ENCODE measurements at regions not wholly inside any gene's neighbourhood (a gene's known extent, or its start where the extent isn't known, plus 50 kb on each side); places are given as distances from the start of the nearest gene placed in this dataset.
A peak's percentile ranks its signal among the peaks of the same experiment; 100 is the strongest.

DNA sequence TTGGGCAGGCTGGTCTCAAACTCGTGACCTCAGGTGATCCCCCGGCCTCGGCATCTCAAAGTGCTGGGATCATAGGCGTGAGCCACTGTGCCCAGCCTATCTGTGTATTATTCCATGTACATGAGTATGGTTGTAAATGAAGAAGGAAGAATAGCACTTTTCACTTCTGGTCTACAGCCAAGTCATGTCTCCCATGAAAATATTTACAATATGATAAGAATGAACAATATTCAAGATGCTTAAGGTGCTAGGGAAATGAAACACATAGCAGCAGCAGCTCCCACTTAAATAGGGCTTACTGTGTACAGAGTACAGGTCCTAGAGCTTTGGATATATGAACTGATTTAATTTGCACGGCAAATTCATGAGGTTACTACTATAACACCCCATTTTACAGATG, 70.3 kb upstream of the COL5A2 start:
- TF ChIP-seq, protein P1, sequence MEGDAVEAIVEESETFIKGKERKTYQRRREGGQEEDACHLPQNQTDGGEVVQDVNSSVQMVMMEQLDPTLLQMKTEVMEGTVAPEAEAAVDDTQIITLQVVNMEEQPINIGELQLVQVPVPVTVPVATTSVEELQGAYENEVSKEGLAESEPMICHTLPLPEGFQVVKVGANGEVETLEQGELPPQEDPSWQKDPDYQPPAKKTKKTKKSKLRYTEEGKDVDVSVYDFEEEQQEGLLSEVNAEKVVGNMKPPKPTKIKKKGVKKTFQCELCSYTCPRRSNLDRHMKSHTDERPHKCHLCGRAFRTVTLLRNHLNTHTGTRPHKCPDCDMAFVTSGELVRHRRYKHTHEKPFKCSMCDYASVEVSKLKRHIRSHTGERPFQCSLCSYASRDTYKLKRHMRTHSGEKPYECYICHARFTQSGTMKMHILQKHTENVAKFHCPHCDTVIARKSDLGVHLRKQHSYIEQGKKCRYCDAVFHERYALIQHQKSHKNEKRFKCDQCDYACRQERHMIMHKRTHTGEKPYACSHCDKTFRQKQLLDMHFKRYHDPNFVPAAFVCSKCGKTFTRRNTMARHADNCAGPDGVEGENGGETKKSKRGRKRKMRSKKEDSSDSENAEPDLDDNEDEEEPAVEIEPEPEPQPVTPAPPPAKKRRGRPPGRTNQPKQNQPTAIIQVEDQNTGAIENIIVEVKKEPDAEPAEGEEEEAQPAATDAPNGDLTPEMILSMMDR (IDR thresholded peaks at IDR 0.05; ENCODE audit: poor library complexity, severe bottlenecking): no peak
- Histone ChIP-seq H3K4me1 (ENCODE audit: insufficient read depth, poor library complexity, severe bottlenecking) (peaks cover 17% of the 10 kb centered on the region), H3K27ac (ENCODE audit: poor library complexity, severe bottlenecking) (no peak overlapping the region), H3K4me3 (ENCODE audit: severe bottlenecking) (no peak overlapping the region), H3K36me3 (ENCODE audit: low read depth) (no peaks in the 10 kb centered on the region), H3K27me3 (ENCODE audit: insufficient read depth, poor library complexity, severe bottlenecking) (no peaks in the 10 kb centered on the region), H3K9me3 (ENCODE audit: severe bottlenecking) (no peaks in the 10 kb centered on the region)
- DNase-seq (ENCODE audit: low spot score) (no peak), ATAC-seq (ENCODE audit: low read depth) (no peak)

GRCh38 chr2:189252991-189253675, 73.6 kb upstream of the COL5A2 start:
- H3K36me3 ChIP-seq (ENCODE audit: low read depth): no peaks in the 10 kb centered on the region
- no peak for DNase-seq (ENCODE audit: low spot score)
- no peak for ATAC-seq (ENCODE audit: low read depth)
- TF ChIP-seq, protein P1 (IDR thresholded peaks at IDR 0.05; ENCODE audit: poor library complexity, severe bottlenecking): no peak
- H3K4me1 ChIP-seq (ENCODE audit: insufficient read depth, poor library complexity, severe bottlenecking): peaks cover 19% of the 10 kb centered on the region
- no peaks in the 10 kb centered on the region for H3K27me3 ChIP-seq (ENCODE audit: insufficient read depth, poor library complexity, severe bottlenecking)
- H3K4me3 ChIP-seq (ENCODE audit: severe bottlenecking): no peak overlapping the region
- H3K27ac ChIP-seq (ENCODE audit: poor library complexity, severe bottlenecking): peak overlapping the region; percentile 78
- no peaks in the 10 kb centered on the region for H3K9me3 ChIP-seq (ENCODE audit: severe bottlenecking)

DNA sequence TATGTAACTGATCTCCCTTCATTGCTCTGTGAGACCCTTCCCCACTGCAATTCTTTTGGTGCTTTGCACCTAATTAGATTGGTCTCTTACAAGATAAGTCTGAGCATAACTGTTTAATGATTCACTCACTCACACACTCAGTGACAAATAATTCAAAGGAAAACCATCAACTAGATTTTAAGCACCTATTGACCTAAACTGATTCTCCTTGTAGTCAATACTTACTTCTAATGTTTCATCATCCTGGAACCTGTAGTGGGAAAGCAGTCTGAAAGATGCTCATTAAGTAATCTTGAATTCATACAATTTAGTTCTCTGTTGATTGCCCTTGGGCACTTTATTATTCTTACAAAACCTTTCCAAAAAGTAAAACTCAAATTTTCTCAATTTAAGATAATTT, 74.3 kb upstream of the COL5A2 start:
- H3K27me3 ChIP-seq (ENCODE audit: insufficient read depth, poor library complexity, severe bottlenecking): no peaks in the 10 kb centered on the region
- no peak overlapping the region for H3K4me3 ChIP-seq (ENCODE audit: severe bottlenecking)
- ATAC-seq (ENCODE audit: low read depth) (peak; percentile 38; the same call in 1 of the 3 replicates), DNase-seq (ENCODE audit: low spot score) (no peak)
- peak overlapping the region; percentile 78 for H3K27ac ChIP-seq (ENCODE audit: poor library complexity, severe bottlenecking)
- H3K4me1 ChIP-seq (ENCODE audit: insufficient read depth, poor library complexity, severe bottlenecking): peaks cover 18% of the 10 kb centered on the region
- TF ChIP-seq, protein P1 (IDR thresholded peaks at IDR 0.05; ENCODE audit: poor library complexity, severe bottlenecking): no peak
- no peaks in the 10 kb centered on the region for H3K36me3 ChIP-seq (ENCODE audit: low read depth)
- no peaks in the 10 kb centered on the region for H3K9me3 ChIP-seq (ENCODE audit: severe bottlenecking)

DNA sequence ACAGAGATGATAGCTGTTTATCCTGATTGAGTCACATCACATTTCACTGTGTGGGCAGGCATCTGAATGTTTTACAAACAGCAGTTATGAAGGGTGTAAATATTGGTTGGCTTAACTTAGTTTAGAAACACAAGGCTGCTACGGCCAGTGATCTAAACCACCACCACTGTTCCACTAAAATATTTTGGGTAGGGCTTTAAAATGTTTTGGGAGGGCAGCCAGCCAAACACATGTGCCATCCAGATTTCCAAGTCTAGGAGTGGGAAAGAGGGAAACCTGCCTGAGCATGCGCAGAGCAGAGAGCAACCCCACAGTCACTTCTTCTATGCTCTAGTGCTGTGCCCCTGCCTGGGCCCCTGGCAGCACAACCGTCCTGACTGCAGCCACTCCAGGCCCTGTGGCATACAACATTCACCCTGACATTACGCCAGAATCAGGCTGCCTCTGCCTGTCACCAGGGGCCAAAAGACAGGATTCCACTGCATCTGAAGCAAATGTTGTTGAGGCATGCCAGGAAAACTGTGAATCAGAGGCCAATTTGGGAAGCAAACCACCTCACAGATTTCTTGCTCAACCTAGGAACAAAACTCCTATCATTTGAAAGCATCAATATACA, 74.8 kb upstream of the COL5A2 start:
- Histone ChIP-seq H3K27me3 (ENCODE audit: insufficient read depth, poor library complexity, severe bottlenecking) (no peaks in the 10 kb centered on the region), H3K4me1 (ENCODE audit: insufficient read depth, poor library complexity, severe bottlenecking) (peaks cover 15% of the 10 kb centered on the region), H3K36me3 (ENCODE audit: low read depth) (no peaks in the 10 kb centered on the region), H3K4me3 (ENCODE audit: severe bottlenecking) (no peak overlapping the region), H3K9me3 (ENCODE audit: severe bottlenecking) (no peaks in the 10 kb centered on the region), H3K27ac (ENCODE audit: poor library complexity, severe bottlenecking) (peak overlapping the region; percentile 78)
- TF ChIP-seq, protein P1 (IDR thresholded peaks at IDR 0.05; ENCODE audit: poor library complexity, severe bottlenecking): no peak
- peak; percentile 72 for DNase-seq (ENCODE audit: low spot score)
- ATAC-seq (ENCODE audit: low read depth): peak; percentile 83

GRCh38 chr2:189255711-189256110, 76.2 kb upstream of the COL5A2 start:
- H3K4me1 ChIP-seq (ENCODE audit: insufficient read depth, poor library complexity, severe bottlenecking): peaks cover 15% of the 10 kb centered on the region
- no peaks in the 10 kb centered on the region for H3K36me3 ChIP-seq (ENCODE audit: low read depth)
- DNase-seq (ENCODE audit: low spot score) (no peak), ATAC-seq (ENCODE audit: low read depth) (no peak)
- no peak overlapping the region for H3K27ac ChIP-seq (ENCODE audit: poor library complexity, severe bottlenecking)
- H3K27me3 ChIP-seq (ENCODE audit: insufficient read depth, poor library complexity, severe bottlenecking): no peaks in the 10 kb centered on the region
- H3K4me3 ChIP-seq (ENCODE audit: severe bottlenecking): no peak overlapping the region
- no peaks in the 10 kb centered on the region for H3K9me3 ChIP-seq (ENCODE audit: severe bottlenecking)
- TF ChIP-seq, protein P1 (IDR thresholded peaks at IDR 0.05; ENCODE audit: poor library complexity, severe bottlenecking): no peak

Data from RWPE2 (cell line).